Posterior vena cava (tissue), 2 donors: ENCODE measurements at regions not wholly inside any gene's neighbourhood (a gene's known extent, or its start where the extent isn't known, plus 50 kb on each side); places are given as distances from the start of the nearest gene placed in this dataset.

Experiments
- DNase-seq: peaks from one replicate; pipeline ENCODE4 v3.0.0-alpha.2; 2020; ENCODE audit warnings: low spot score
- intact Hi-C, 2 donors: fragments of 100-400 bp; cut with DNase I; formaldehyde crosslinking; loops; one replicate each; pipeline versions ENCODE4 v1.14.1 to v1.14.2; 2022 to 2023
- donor health status: DM: yes; HTN: yes; CAD: no.
- donor health status: DM: yes; HTN: yes; CAD: no.

- intact Hi-C loops: no loop called here
- peak; percentile 78 for DNase-seq
These were observed 57.9 kb upstream of the DLG1 start for GRCh38 chr3:197356275-197356674.

GRCh38 chr3:197355713-197356112, 57.3 kb upstream of the DLG1 start:
- intact Hi-C loops: no loop called here
- DNase-seq: peak; percentile 23

DNA sequence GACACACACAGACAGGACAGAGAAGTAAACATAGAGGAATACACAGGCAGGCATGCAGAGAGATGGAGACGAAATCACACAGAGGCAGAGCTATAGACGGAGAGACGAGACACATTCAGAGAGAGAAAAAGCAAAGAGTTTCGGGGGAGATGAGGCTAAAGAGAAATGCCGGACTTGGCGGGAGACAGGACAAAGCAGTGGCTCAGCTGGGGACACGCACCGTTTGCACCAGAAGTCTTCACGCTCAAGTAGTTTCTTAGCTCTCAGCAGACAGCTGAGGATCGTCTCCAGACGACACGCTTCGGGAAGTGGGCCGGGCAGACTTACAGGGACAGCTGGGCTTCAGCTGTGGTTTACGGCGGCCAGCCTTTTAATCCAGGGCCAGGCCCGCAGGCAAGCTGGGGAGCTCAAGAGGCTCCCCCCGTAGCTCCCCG, 56.2 kb upstream of the DLG1 start:
- intact Hi-C loops: no loop called here
- DNase-seq: peak; percentile 84

- intact Hi-C loops: no loop called here
- peak; percentile 62 for DNase-seq
These were observed 55.6 kb upstream of the DLG1 start for GRCh38 chr3:197353867-197354567.

DNA sequence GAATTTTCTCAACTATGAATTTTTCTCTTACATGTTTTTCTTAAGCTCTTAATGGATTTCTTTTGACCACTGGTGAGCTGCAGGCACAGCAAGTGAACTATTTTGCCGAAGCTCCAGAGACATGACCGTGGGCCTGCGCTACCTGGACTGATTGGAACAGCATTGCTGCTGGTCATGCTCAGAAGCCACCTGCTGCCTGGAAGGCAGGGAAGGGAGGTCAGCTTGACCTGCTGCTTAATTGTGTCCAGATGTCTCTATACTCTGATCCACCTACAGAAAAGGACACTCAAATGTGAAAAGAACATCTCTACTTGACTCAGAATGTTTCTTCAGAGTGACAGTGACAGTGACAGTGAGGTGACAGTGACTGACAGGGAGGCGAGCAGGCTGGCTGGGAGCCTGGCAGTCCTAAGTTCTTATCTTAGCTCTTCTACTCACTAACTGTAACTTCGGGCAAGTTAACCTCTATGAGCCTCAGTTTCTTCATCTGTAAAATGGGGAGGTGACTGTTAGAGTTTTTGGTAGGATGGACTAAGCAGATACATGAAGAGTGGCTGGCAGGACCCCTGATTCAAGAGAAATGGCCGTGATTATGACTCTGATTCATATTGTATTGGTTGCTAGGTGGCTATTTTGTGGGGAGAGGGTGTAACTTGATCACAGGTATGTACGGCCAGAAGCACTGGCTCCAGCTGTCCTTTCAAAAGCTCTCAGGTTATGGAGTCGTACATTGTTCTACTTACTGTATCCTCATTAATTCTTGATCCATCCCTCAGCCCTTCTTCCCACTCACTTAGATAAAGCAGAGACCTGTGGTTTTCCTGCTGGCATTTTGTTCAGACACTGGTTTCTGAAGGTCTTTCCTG, 54.8 kb upstream of the DLG1 start:
- intact Hi-C loops: no loop called here
- DNase-seq: peak; percentile 62

- intact Hi-C loops: no loop called here
These were observed 54.0 kb upstream of the DLG1 start for GRCh38 chr3:197352382-197352781.

DNA sequence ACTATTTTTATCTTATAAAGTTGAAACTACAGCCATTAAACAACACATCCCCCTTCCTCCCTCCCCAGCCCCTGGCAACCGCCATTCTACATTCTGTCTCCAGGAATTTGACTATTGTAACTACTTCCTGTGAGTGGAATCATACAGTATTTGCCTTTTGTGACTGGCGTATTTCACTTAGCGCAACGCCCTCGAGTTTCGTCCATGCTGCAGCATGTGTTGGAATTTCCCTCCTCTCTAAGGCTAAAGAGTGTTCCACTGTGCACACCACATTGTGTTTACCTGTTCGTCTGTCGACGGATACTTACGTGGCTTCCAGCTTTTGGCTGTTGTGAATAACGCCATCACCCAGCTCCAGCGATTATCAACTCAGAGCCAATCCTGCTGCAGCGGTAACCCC, 52.0 kb upstream of the DLG1 start:
- intact Hi-C loops: no loop called here
- DNase-seq: peak; percentile 13

More at GRCh38 chr3:197352382-197352781, 54.0 kb upstream of the DLG1 start:
- DNase-seq: peak; percentile 73

DNA sequence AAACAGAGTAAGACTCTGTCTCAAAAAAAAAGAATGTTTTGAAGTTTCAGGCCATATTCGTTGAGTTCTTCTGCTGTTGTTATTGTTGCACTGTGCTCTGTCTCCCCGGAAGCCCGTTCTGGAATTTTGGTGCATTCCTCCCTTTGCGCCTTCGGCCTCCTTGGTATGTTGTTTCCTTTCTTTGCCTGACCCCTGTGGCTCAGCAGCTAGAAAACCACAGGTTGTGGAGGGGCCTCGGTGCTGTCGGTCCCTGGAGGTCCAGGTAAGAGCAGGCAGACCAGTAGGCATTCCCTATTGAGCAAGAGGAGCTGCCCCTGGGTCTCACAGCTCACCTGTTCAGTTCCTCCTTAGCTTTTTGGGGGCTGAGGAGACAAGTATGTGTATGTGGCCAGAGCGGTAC, 51.0 kb upstream of the DLG1 start:
- intact Hi-C loops: no loop called here
- peak; percentile 34 for DNase-seq
